Uterus (tissue), 3 donors: ENCODE measurements at regions not wholly inside any gene's neighbourhood (a gene's known extent, or its start where the extent isn't known, plus 50 kb on each side); places are given as distances from the start of the nearest gene placed in this dataset.

Experiments used
- DNase-seq, 2 donors: peaks; one replicate each; pipeline ENCODE4 v3.0.0-alpha.2; 2019 to 2020
- H3K27ac ChIP-seq, 2 donors: fragments of 200-600 bp; sonication (generic); 1 replicate in 1 of 2; 2 replicates in 1 of 2; pipeline ENCODE4 v1.5.1; 2016 to 2018
- H3K27me3 ChIP-seq, 2 donors: fragments of 200-600 bp; sonication (generic); one replicate each; pipeline ENCODE4 v1.5.1; 2018 to 2019; ENCODE audit warnings: control low read depth in 1 of 2
- H3K36me3 ChIP-seq, 2 donors: fragments of 200-600 bp; sonication (generic); one replicate each; pipeline ENCODE4 v1.5.1; 2019; ENCODE audit warnings: control low read depth in 1 of 2
- H3K4me1 ChIP-seq, 2 donors: fragments of 200-600 bp; sonication (generic); one replicate each; pipeline ENCODE4 v1.5.1; 2018 to 2019; ENCODE audit warnings: control low read depth in 1 of 2
- H3K4me3 ChIP-seq, 2 donors: fragments of 200-600 bp; sonication (generic); 1 replicate in 1 of 2; 2 replicates in 1 of 2; pipeline ENCODE4 v1.5.1; 2018 to 2019; ENCODE audit warnings: mild to moderate bottlenecking in 1 of 2
- H3K9me3 ChIP-seq, 2 donors: fragments of 200-600 bp; sonication (generic); one replicate each; pipeline ENCODE4 v1.5.1; 2019; ENCODE audit warnings: control low read depth in 1 of 2
- POLR2A ChIP-seq, 2 donors: fragments of 450-650 bp; IDR thresholded peaks; one replicate each; pipeline ENCODE4 v1.6.1; 2016; ENCODE audit warnings: antibody characterized with exemption in 2 of 2, mild to moderate bottlenecking in 1 of 2, moderate library complexity in 1 of 2
- intact Hi-C: fragments of 100-400 bp; cut with DNase I; formaldehyde crosslinking; loops from one replicate; pipeline ENCODE4 v1.15.1; 2023; ENCODE audit warnings: low total_unique reads
- TF ChIP-seq, protein P1 (sequence below), 4 experiments: fragments of 200-600 bp in 2 of 4; fragments of 450-650 bp in 2 of 4; sonication (generic) in 2 of 4; IDR thresholded peaks; one replicate each; pipeline ENCODE4 v1.5.1; 2016 to 2019; ENCODE audit warnings: antibody characterized with exemption in 4 of 4, mild to moderate bottlenecking in 2 of 4, moderate library complexity in 1 of 4
- donor health status: DM: yes; HTN: yes; CAD: no.

DNA sequence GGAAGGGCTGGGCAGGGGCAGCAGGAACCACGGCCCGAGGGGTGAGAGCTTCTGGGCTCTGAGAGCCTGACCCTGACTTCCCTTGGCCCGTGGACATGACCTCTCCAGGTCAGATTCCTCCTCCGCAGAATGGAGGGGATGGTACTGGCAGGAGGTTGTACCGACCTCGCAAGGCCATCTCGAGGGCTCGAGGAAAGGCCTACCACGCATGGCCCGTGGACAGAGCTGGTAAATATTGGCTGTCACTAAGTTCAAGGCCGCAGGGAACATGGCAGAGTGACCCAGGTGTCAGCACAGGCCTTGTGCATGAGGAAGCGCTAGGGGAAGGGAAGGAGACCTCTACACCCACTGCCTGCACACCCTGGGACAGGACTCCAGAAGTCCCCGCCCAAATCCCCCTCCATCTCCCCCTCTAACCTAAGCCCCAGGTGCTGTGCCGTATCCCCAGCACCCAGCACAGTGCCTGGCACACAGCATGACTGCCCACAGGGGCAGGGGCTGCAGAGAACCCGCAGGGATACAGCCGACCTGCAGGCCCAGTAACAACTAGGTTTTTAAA lies 54.9 kb upstream of the PPP2R5C start:
- Histone ChIP-seq H3K4me1 (peaks cover 0 to 10% of the 10 kb centered on the region in 2 donors), H3K9me3 (no peaks in the 10 kb centered on the region), H3K27me3 (no peaks in the 10 kb centered on the region), H3K27ac (peak overlapping the region; percentile 49 to 77), H3K4me3 (no peak overlapping the region), H3K36me3 (no peaks in the 10 kb centered on the region)
- TF ChIP-seq, protein P1, sequence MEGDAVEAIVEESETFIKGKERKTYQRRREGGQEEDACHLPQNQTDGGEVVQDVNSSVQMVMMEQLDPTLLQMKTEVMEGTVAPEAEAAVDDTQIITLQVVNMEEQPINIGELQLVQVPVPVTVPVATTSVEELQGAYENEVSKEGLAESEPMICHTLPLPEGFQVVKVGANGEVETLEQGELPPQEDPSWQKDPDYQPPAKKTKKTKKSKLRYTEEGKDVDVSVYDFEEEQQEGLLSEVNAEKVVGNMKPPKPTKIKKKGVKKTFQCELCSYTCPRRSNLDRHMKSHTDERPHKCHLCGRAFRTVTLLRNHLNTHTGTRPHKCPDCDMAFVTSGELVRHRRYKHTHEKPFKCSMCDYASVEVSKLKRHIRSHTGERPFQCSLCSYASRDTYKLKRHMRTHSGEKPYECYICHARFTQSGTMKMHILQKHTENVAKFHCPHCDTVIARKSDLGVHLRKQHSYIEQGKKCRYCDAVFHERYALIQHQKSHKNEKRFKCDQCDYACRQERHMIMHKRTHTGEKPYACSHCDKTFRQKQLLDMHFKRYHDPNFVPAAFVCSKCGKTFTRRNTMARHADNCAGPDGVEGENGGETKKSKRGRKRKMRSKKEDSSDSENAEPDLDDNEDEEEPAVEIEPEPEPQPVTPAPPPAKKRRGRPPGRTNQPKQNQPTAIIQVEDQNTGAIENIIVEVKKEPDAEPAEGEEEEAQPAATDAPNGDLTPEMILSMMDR (IDR thresholded peaks at IDR 0.05), result no peak
- intact Hi-C loops, result no loop called here
- no peak for DNase-seq

DNA sequence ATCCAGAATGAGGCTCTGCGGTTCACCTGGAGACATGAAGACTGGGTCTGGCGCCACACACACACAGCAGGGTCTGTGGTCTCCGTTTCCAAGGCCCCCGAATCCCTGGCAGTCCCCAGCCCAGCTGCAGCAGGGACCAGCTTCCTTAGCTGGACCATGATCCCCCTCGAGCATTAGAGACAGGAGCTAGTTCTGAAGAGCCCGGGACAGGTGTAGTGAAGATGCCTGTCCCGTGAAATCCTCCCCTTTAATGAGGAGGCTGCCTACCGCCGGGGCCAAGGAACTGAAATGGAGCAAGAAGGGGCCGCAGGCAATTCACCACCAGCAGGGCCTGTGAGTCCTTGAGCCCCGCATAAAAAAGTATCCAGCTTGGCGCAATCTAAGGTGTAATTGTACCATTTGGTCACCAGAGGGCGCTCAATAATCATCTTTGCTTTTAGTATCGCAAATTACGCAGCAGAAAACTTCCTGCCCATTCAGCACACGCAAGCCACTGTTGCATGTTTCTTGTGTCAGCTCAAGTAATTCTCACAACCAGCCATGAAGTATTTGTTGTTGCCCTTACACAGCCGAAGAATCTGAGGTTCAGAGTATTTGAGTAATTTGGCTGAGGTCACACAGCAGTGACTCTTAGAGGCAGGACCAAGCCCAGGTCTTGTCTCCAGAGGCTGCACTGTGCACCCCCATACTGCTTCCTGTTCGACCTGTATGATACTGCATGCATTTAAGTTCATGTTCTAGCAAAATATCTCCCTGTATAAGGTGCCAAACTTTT lies 54.3 kb upstream of the PPP2R5C start:
- Histone ChIP-seq H3K27me3 (no peaks in the 10 kb centered on the region), H3K27ac (peak overlapping the region; percentile 49 to 77), H3K4me1 (peaks cover 0 to 10% of the 10 kb centered on the region in 2 donors), H3K9me3 (no peaks in the 10 kb centered on the region), H3K4me3 (no peak overlapping the region), H3K36me3 (no peaks in the 10 kb centered on the region)
- TF ChIP-seq POLR2A (IDR thresholded peaks at IDR 0.05), result no peak
- TF ChIP-seq, protein P1 (IDR thresholded peaks at IDR 0.05), result peak; percentile 81 to 93 (median 83)
- intact Hi-C loops, result no loop called here
- peak; percentile 44 to 60 for DNase-seq

DNA sequence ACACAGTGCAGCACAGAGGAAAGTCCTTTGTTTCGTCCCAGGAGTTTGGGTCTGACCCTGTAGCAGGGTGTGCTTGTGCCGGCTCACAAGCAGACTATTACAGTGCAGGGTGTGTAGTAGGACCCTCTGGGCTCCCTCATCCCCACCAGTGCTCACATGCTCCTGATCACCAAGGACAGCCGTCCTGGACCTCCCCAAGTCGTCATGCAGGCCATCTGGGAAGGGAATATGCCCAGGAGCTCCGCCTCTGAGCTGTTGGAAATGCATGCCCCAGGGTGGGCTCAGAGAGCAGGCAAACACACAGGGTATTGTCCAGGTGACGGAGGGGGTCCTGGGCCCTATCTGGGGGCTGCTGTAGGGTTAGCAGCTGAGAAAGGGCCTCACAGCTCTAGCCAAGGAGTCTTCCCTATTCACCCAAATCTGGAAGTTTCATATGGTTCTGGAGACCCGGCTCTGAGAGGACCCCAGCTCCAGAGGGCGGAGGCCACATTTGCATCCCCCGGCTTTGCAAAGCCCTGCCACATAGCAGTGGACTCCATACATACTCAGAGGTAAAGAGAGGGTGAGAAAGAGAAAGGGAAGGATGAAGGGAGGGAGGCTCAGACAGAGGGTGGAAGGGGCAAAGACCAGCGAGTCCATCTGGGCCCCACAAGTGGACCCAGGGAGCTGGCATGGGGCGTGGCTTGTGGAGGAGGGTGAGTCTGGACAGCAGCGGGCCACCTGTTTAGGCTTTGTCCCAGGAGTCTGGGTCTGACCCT lies 53.5 kb upstream of the PPP2R5C start:
- Histone ChIP-seq H3K4me3 (no peak overlapping the region), H3K9me3 (no peaks in the 10 kb centered on the region), H3K36me3 (no peaks in the 10 kb centered on the region), H3K27me3 (no peaks in the 10 kb centered on the region), H3K27ac (no peak overlapping the region), H3K4me1 (peaks cover 0 to 10% of the 10 kb centered on the region in 2 donors)
- no peak for DNase-seq
- intact Hi-C loops, result no loop called here
- TF ChIP-seq, protein P1 (IDR thresholded peaks at IDR 0.05), result no peak

GRCh38 chr14:101708853-101709532 lies 52.5 kb upstream of the PPP2R5C start:
- Histone ChIP-seq H3K4me1 (peaks cover 0 to 10% of the 10 kb centered on the region in 2 donors), H3K36me3 (no peaks in the 10 kb centered on the region), H3K27ac (no peak overlapping the region), H3K9me3 (no peaks in the 10 kb centered on the region), H3K27me3 (no peaks in the 10 kb centered on the region), H3K4me3 (no peak overlapping the region)
- intact Hi-C loops, result no loop called here
- DNase-seq, result no peak
- TF ChIP-seq, protein P1 (IDR thresholded peaks at IDR 0.05), result no peak
- TF ChIP-seq POLR2A (IDR thresholded peaks at IDR 0.05), result no peak
